GM12865 (cell line): ENCODE measurements at regions not wholly inside any gene's neighbourhood (a gene's known extent, or its start where the extent isn't known, plus 50 kb on each side); places are given as distances from the start of the nearest gene placed in this dataset.

Experiments
- DNase-seq: peaks from one replicate; pipeline ENCODE4 v3.0.0; 2010; ENCODE audit warnings: low read depth
- H3K4me3 ChIP-seq: 2 replicates; pipeline ENCODE4 v1.5.1; 2011; ENCODE audit warnings: mild to moderate bottlenecking, low read depth, low read length, control low read depth
- CTCF ChIP-seq: IDR thresholded peaks from 2 replicates; pipeline ENCODE4 v1.5.1; 2011; ENCODE audit warnings: low read length, control low read depth, low read depth, inconsistent platforms; ENCODE audit not compliant: insufficient read depth; ENCODE audit errors: missing control alignments

DNA sequence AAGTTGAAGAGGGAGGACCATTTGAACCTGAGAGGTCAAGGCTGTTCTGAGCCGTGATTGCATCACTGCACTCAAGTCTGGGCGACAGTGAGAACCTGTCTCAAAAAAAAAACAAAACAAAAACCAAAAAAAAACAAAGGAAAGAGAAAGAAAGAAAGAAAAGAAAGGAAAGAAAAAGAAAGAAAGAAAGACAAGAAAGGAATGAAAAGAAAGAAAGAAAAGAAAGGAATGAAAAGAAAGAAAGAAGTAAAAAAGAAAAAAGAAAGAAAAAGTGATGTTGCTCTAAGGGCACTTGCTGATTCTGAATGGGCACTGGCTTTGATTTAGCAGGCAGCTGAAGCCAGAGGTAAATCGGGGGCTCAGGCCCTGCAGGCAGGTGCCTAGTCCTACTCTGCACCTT is 161.0 kb downstream of the MCHR2 start:
- H3K4me3 ChIP-seq: no peak overlapping the region
- no peak for DNase-seq
- TF ChIP-seq CTCF: no peak

- no peak overlapping the region for H3K4me3 ChIP-seq
- no peak for TF ChIP-seq CTCF
- no peak for DNase-seq
These were observed 157.6 kb downstream of the MCHR2 start for GRCh38 chr6:99836471-99836870.

GRCh38 chr6:99838607-99839006 is 155.4 kb downstream of the MCHR2 start:
- TF ChIP-seq CTCF: no peak
- no peak for DNase-seq
- H3K4me3 ChIP-seq: no peak overlapping the region

GRCh38 chr6:99841297-99841696 is 152.7 kb downstream of the MCHR2 start:
- TF ChIP-seq CTCF: no peak
- DNase-seq: no peak
- no peak overlapping the region for H3K4me3 ChIP-seq

GRCh38 chr6:99846006-99846405 is 148.0 kb downstream of the MCHR2 start:
- no peak for TF ChIP-seq CTCF
- no peak for DNase-seq
- H3K4me3 ChIP-seq: no peak overlapping the region

- TF ChIP-seq CTCF: no peak
- no peak for DNase-seq
- H3K4me3 ChIP-seq: no peak overlapping the region
These were observed 143.2 kb downstream of the MCHR2 start for GRCh38 chr6:99850841-99851240.

DNA sequence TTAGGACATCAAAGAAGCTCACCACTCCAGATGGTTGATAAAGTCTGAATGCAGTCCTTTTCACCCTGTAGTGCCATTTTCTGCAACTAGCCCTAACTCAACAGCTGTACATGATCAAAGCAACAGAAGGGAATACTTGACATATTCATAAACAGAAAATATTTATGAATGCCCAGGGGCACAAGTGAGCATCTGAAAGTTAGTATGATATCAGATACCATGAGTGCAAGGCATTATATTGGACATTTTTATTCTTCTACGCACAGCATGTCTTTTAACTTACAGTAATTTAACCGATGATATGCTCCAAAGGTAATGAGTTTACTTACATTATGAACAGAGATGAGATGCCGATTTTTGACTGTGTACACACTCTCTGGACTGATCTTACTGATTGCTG is 142.0 kb downstream of the MCHR2 start:
- DNase-seq: no peak
- H3K4me3 ChIP-seq: no peak overlapping the region
- TF ChIP-seq CTCF: no peak
